ENCODE measurements at regions not wholly inside any gene's neighbourhood (a gene's known extent, or its start where the extent isn't known, plus 50 kb on each side); places are given as distances from the start of the nearest gene placed in this dataset.

GRCh38 chr7:156185076-156185475 is 372.8 kb upstream of the SHH start:
- no peak for TF ChIP-seq YY1 (IDR thresholded peaks at IDR 0.05; ENCODE audit: insufficient read depth, insufficient read length)
- TF ChIP-seq SUZ12 (IDR thresholded peaks at IDR 0.05; ENCODE audit: extremely low read depth, insufficient read depth, insufficient read length), result no peak
